GDM1 (cell line): ENCODE measurements at regions not wholly inside any gene's neighbourhood (a gene's known extent, or its start where the extent isn't known, plus 50 kb on each side); places are given as distances from the start of the nearest gene placed in this dataset.
"Not testable (repeated sequence)": the region's sequence is repeated elsewhere in the genome, so short reads cannot be mapped to it uniquely, and the experiment has no call there.

Experiments used
- DNase-seq: peaks from one replicate; lab custom pipeline; 2025; lab: John Stamatoyannopoulos, UW

DNA sequence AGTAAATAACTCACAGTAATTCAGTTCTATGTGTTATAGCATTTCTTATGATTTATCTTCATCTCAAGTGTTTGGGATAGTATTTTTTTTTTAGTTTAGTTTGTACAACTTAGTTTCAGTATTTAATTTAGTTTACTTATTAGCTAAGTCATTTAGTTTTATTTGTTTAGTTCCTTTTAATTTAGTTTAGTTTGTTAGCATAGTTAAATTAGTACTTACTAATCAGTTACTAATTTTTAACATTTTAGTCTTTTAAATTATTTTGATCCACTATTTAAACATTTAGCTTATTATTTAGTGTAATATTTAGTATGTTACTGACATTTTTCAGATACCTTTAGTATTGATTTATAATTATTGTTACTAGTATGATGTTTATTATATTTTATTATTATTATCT, 85.2 kb upstream of the SIPA1L2 start:
- DNase-seq, result no peak

DNA sequence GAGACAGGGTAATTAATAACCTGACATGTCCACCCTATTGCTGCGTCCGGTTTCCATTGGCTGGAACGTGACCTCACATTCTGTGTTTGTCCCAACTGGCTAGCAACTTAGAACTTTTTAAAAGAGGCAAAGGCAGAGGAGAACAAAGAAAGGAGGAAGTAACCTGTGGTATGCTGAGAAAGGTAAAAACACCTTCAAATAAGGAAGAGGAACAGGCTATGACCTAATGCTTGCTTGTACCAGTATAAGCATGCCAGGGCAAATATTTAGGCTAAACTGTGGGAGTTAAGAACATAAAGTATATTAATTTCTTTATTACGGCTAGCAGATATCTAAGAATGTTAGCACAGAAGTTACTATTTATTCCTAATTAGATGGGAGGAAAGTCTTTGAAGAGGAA, 87.3 kb upstream of the MAP10 start:
- not testable (repeated sequence) for DNase-seq

DNA sequence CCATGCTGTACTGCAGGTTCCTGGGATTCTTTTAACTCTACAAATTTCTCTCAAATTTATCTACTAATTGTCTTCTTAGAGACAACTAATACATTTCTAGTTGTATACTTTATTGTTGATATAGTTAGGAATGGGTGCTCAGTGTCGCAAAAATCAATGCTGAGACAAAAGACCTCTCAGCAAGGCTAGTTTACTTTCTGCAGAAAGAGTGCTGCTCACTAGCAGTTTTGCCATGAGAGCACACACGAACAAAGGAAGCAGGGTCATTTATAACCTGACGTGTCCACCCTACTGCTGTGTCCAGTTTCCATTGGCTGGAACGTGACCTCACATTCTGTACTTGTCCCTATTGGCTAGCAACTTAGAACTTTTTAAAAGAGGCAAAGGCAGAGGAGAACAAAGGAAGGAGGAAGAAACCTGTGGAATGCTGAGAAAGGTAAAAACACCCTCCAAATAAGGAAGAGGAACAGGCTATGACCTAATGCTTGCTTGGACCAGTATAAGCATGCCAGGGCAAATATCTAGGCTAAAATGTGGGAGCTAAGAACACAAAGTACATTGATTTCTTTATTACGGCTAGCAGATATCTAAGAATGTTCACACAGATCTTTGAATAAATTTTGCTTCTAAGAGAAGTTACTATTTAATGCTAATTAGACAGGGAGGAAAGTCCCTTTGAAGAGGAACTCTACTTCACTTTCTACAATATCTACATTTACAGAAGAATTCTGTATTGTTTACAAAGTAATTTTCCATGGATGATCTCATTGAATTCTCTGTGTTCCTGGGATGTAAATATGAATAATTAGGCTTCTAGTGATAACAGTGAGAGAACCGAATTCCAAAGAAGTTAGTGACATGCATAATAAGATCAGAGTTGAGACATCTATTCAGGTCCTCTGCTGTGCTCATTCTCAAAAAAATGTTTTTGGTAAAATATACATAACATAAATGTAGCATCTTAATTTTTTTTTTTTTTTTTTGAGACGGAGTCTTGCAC, 86.0 kb upstream of the MAP10 start:
- DNase-seq, result no peak

DNA sequence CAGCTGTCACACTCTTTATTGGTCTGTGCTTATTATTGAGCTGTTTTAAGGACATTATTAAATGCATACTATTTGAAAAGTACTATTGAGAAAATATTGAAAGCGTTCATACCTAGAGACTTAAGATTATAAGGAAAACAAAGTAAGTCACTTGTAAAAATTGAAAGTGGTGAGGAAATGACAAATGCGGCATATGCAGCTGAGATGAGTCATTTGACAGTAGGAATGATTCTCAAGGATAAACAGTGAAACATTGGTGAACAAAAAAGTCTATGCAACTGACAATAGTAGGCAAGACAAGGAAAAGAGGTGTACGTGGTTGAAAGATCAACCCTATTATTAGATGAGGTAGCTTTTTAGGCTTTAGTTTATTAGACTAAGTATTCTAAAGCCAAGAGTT, 82.6 kb upstream of the MAP10 start:
- no peak for DNase-seq

DNA sequence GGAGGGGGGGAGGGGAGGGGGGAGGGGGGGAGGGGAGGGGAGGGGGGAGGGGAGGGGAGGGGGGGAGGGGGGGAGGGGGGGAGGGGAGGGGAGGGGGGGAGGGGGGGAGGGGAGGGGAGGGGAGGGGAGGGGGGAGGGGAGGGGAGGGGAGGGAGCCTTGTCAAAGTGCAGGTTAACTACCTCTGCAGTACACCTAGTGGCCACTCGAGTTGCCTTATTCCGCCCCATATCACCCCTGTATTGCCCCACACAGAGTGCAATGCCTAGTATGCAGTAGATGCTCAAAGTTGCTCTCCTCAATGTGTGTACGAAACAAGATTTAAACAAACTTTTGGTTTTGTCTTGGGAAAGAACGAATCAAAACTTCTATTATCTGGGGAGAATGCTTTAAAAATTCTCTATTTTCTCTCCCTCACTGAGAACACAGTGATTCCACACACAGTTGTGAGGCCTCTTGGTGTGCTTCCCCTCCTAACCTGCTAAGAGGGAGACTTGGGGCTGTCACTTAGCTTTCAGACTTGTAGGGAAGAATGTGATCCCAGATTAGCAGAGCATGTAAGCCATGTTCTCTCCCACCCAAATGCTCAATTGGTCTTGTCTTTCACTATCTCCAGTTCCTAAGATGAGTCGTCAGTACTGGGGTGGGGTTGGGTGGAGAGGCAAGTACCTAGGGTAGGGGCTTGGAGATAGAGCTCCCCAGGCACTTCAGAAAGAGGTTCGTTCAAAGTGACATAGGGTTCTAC, 79.7 kb upstream of the MAP10 start:
- DNase-seq, result peak; percentile 43

DNA sequence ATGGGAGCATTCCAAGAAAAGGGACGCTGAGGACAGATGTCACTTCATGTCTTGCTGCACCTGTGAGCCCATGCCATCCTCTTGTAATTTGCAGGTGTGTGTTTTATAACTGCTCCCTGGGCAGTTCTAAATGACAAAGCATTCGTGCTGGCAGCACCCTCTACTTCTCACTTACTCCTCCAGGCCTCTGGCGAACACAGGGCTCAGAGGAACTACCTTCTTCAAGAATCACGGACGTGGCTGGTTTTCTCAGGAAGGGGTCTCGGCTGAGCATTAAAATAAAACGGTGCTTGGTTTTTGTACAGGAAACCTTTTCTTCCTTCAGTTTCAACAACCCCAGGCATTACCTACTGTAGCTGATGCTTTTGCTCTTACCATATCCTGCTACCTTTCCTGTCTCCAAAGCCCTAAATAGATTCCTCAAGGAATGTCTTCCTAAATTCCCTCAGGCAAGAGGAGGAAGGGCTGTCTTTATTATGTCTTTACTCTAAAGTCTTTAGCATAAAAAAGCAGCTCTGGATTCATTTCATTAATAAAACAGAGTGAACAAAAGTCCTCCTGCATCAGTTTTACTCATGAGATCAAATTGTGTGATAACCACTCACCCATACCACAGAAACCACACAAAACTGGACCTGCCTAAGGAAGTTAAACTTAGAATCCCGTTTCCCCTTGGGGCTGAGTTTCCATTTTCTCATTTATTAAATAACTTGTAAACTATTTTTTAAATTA, 79.0 kb upstream of the MAP10 start:
- DNase-seq, result peak; percentile 63

DNA sequence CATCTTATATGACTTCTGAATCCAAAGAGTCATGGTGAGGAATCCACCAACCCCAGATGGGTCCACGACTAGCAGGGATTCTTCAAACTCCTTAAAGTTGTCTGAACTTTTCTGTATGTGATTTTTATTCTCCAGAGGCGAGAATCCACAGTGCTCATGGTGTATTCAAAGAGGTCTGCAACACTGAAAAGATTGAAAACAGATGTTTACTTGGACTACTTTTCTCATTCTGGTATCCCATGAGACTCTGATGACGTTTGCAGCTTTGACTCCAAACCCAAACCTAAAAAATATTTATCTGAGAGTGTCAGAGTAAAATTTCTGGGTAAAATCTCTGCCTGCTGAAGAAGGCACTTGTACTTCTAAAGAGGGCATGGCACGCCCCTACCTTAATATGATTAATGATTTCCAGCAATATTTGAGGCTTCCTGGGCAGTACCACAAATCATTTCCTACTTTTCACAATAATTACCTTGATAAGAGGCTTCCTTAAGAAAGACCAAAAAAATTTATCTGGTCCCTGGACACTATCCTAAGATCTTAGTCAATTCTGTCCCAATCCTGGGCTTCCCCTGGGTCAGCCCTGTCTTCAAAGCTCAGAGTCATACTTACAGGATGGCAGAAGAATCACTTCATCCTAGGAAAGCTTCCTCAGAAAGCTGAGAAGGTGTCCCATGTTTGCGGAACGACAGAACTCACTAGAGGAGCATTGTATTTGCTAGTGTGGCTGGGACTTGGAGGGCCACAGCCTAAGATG, 76.5 kb upstream of the MAP10 start:
- DNase-seq, result no peak

DNA sequence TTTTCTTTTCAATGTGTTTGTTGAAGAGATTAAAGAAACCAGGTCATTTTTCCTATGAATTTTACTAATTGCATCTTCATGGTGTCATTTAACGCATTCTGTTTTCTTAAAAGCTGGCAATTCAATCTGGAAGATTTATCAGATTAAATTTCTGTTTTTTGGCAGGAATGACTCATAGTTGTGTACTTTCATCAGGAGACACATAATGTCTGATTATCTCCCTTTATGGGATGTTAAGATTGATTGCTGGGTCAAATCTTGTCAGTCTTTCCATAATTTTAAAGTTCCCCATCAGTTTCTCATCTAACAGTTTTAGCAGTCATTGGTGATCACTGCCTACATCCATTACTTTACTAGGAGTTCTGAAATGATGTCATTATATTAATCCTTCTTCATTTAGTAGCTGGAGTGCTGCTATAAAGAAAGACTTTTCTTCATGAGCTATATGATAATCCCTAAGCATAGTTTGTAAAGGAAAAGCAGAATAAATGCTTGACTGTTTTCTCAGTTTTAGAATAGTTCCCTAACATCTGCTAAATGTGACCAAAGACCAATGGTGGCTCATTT, 72.8 kb upstream of the MAP10 start:
- DNase-seq, result no peak

DNA sequence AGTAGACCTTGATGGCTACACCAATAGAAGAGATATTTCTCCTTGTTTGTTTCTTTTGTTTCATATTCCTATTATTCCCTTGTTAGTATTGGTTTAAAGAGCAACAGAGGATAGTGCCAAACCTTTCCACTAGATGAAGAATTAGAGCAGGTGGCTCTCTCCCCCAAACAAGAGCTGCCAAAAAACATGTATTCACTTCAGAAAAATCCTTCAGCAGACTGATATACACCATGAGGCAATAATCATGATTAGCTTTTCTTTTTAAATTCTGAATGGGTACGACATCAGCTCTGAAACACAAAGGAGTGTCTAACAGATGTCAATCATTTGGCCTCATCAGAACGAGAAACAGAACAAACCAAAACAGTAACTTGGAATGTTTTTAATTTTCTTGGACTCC, 67.3 kb upstream of the MAP10 start:
- no peak for DNase-seq

DNA sequence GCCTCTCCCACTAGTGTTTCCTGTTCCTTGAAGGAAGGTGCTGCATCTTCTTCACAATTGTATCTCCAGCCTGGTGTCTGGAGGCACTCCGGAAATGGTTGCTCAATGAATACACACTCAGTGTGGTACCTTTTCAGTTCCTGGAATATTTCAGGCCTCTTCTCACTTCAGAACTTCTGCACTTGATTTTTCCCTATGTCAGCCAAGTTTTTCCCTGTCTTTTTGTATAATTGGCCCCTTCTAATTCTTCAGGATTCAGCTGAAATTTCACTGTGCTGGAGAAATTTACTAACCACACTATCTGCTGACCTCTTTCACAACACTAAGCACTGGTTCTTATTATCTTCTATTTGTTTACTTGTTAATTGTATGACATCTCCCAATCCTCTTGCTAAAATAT, 61.2 kb upstream of the MAP10 start:
- DNase-seq, result no peak

DNA sequence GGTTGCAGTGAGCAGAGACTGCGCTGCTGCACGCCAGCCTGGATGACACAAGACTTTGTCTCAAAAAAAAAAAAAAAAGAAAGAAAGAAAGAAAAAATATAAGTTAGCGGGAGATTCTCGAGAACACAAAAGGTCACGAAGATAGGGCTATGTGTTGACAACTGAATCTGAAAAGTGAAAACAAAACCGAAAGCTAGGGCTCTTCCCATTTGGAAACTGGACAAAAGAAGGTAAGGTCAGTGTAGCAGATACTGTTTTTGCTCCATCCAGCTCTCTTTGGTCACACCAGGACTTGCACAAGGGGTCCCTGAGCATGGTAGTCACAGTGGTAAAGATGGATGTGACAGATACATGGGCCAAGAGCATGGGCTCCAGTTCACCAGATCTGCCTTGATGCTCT, 60.4 kb upstream of the MAP10 start:
- DNase-seq, result no peak

DNA sequence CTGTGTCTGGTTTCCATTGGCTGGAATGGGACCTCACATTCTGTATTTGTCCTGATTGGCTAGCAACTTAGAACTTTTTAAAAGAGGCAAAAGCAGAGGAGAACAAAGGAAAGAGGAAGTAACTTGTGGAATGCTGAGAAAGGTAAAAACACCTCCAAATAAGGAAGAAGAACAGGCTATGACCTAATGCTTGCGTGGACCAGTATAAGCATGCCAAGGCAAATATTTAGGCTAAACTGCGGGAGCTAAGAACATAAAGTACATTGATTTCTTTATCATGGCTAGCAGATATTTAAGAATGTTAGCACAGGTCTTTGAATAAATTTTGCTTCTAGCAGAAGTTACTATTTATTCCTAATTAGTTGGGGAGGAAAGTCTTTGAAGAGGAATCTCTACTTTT, 59.5 kb upstream of the MAP10 start:
- DNase-seq, result not testable (repeated sequence)

DNA sequence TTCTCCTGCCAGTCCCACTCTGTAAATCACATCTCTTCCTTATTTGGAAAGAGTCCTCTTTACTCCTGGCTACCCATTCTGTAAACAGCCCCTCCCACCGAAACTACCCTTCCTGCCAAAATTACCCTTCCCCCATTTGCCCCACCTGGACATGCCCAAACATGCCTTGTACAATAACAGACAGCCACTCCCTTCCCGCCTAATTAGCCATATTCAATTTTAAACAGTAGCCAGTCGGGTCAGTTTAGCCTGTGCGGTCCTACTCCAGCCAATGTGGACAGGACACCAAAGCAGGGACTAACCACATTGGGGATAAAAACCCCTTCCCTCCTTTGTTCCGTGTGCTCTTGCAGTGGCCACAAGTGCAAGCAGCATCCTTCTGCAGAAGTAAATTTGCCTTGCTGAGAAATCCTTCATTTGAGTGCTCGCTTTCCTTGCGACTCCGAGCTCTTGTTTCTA, 56.3 kb upstream of the MAP10 start:
- no peak for DNase-seq

DNA sequence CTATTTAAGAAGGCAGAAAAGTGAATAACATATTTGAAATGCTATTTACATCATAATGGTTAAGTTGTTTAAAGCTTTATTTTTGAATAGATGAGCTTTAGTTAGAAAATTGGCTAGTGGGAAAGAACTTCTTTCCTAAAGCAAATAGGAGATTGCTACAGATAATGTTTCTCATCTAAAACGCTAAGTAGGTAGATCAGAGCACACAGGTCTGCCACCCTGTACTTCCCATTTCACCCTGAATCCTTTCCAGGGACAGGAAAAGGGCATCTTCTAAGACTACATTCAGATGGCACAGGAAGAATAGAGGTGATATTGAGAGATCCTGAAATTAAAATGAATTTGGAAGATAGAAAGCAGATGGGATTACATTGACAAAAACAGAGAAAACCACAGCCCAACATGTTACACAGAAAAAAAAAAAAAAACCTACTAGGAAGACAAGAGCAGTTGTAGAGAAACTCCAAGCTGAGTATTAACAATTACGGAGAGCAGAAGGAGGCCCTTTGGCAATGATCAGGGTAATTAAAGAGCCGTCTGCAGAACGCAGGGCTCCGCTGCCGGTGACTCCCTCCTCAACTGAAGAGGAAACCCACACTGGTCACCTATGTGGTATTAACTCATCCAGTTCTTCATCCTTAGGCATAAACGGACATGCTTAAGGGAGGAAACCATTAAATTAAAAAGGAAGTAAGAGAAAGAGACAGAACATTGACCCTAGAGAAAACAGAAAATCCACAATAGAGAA, 53.6 kb upstream of the MAP10 start:
- peak; percentile 13 for DNase-seq

DNA sequence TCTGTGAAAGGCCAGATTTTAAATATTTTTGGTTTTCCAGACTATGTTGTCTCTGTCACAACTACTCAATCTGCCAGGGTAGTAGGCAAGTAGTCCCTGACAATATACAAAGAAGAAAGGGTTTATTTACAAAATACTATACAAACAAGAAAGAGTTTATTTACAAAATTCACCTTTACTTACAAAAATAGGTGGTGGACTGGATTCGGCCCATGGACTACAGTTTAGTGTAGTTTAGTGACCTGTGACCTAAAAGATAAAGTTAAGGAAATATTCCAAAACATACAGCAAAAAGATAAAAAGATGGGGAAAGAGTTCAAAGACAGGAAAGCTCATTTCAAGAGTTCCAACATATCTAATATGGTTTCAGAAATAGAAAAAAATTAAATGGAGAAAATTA, 52.9 kb upstream of the MAP10 start:
- DNase-seq, result no peak

DNA sequence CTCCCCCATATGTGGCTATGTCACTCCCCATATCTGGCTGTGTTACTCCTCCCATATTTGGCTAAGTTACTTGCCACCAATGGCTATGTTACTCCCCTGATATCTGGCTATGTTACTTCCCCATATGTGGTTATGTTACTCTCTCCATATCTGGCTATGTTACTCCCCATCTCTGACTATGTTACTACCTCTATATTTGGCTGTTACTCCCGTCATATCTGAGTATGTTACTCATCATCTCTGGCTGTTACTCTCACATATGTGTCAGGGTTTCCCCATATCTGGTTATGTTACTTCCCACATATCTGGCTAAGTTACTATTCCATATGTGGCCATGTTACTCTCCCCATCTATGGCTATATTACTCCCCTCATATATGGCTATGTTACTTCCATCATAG, 50.3 kb upstream of the MAP10 start:
- DNase-seq, result no peak
